ENCODE measurements at regions not wholly inside any gene's neighbourhood (a gene's known extent, or its start where the extent isn't known, plus 50 kb on each side); places are given as distances from the start of the nearest gene placed in this dataset.
"Not testable (repeated sequence)": the region's sequence is repeated elsewhere in the genome, so short reads cannot be mapped to it uniquely, and the experiment has no call there.

DNA sequence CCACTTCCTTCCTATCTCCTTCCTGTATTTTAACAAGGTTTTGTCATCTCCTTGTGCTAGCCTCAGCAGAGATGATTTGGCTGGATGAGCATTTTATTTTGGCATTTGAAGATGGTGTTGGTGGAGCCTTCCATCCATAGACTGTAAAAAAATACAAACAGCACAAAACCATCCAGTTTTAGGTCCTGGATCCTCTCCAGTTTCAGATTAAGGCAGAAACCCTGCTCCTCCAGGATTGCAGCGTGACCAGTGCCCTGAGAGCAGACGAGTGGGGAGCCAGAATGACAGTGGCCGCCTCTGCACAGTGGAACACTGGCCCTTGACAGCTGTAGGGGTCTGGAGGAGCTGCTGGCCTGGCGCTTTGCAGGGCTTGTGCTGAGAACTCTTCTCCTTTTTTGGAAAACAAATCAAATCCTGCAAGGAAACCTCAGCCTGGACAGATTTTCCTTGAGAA, 72.2 kb upstream of the GADD45A start:
- BruUV-seq (replicated peaks): no TSS peak
- CTCF ChIA-PET: interaction anchor here (0.6 kb wide), 1 partner anchor 19 kb away, joined by 3 read pairs; no protein-coding TSS in a partner anchor
- in situ Hi-C loops (cut with HindIII; ENCODE audit: low pct_unique_long_range_greater_than_20kb, low sequenced_read_pairs): no loop called here

DNA sequence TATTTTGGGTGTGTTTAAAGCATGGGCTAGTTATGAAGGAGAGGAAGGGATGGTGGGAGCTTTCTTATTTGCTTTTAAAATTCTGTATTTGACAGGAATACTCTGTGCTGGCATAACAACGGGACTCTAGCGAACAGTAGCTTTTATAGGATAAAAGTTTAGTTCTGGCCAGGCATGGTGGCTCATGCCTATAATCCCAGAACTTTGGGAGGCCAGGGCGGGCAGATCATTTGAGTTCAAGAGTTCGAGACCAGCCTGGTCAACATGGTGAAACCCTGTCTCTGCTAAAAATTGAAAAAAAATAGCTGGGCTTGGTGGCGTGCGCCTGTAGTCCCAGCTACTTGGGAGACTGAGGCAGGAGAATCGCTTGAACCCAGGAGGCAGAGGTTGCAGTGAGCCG, 71.5 kb upstream of the GADD45A start:
- DNase-seq (ENCODE audit: low read depth, low spot score); POLR2A ChIA-PET; H3K9me3 ChIP-seq (ENCODE audit: control insufficient read depth, insufficient read depth, low read depth, low read length); in situ Hi-C loops (cut with HindIII; ENCODE audit: low pct_unique_long_range_greater_than_20kb, low sequenced_read_pairs); H3K36me3 ChIP-seq (ENCODE audit: control insufficient read depth, insufficient read depth, low read length); H3K4me3 ChIP-seq (ENCODE audit: low read depth in 2 of 2, low read length in 2 of 2); H3K27me3 ChIP-seq (ENCODE audit: control insufficient read depth, insufficient read depth, low read length); BruUV-seq (replicated peaks); ATAC-seq; intact Hi-C loops (cut with micrococcal nuclease; ENCODE audit: unreplicated experiment): not testable (repeated sequence)
- H3K27ac ChIP-seq (ENCODE audit: low read length): peak overlapping the region; percentile 69; the same call in 1 of the 2 replicates
- CTCF ChIA-PET: interaction anchor here (0.6 kb wide), 1 partner anchor 19 kb away, joined by 3 read pairs; no protein-coding TSS in a partner anchor
- peaks cover 20% of the 10 kb centered on the region for H3K4me1 ChIP-seq (ENCODE audit: control insufficient read depth, insufficient read depth, low read length)

More for the DNA sequence above, 72.2 kb upstream of the GADD45A start:
- Histone ChIP-seq H3K9me3 (ENCODE audit: control insufficient read depth, insufficient read depth, low read depth, low read length) (no peaks in the 10 kb centered on the region), H3K4me1 (ENCODE audit: control insufficient read depth, insufficient read depth, low read length) (peaks cover 13% of the 10 kb centered on the region), H3K36me3 (ENCODE audit: control insufficient read depth, insufficient read depth, low read length) (no peaks in the 10 kb centered on the region), H3K4me3 (ENCODE audit: low read depth in 2 of 2, low read length in 2 of 2) (no peak overlapping the region), H3K27me3 (ENCODE audit: control insufficient read depth, insufficient read depth, low read length) (no peaks in the 10 kb centered on the region), H3K27ac (ENCODE audit: low read length) (peak overlapping the region; percentile 69; the same call in 1 of the 2 replicates)
- DNase-seq (ENCODE audit: low read depth, low spot score) (no peak), ATAC-seq (no peak)
- intact Hi-C loops (cut with micrococcal nuclease; ENCODE audit: unreplicated experiment): no loop called here
- POLR2A ChIA-PET: no interaction called here
- TF ChIP-seq POLR2AphosphoS5 (IDR thresholded peaks at IDR 0.05; ENCODE audit: low read depth, low read length): no peak
- no peak for TF ChIP-seq SIN3A (IDR thresholded peaks at IDR 0.05; ENCODE audit: borderline replicate concordance, insufficient read depth, low read depth, low read length)
- no peak for TF ChIP-seq TCF7L2 (IDR thresholded peaks at IDR 0.05; ENCODE audit: low read depth, low read length)
- TF ChIP-seq, protein P1, sequence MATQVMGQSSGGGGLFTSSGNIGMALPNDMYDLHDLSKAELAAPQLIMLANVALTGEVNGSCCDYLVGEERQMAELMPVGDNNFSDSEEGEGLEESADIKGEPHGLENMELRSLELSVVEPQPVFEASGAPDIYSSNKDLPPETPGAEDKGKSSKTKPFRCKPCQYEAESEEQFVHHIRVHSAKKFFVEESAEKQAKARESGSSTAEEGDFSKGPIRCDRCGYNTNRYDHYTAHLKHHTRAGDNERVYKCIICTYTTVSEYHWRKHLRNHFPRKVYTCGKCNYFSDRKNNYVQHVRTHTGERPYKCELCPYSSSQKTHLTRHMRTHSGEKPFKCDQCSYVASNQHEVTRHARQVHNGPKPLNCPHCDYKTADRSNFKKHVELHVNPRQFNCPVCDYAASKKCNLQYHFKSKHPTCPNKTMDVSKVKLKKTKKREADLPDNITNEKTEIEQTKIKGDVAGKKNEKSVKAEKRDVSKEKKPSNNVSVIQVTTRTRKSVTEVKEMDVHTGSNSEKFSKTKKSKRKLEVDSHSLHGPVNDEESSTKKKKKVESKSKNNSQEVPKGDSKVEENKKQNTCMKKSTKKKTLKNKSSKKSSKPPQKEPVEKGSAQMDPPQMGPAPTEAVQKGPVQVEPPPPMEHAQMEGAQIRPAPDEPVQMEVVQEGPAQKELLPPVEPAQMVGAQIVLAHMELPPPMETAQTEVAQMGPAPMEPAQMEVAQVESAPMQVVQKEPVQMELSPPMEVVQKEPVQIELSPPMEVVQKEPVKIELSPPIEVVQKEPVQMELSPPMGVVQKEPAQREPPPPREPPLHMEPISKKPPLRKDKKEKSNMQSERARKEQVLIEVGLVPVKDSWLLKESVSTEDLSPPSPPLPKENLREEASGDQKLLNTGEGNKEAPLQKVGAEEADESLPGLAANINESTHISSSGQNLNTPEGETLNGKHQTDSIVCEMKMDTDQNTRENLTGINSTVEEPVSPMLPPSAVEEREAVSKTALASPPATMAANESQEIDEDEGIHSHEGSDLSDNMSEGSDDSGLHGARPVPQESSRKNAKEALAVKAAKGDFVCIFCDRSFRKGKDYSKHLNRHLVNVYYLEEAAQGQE (IDR thresholded peaks at IDR 0.05; ENCODE audit: insufficient read depth in 1 of 2, low read depth in 2 of 2, low read length in 1 of 2): no peak
- TF ChIP-seq, protein P2, sequence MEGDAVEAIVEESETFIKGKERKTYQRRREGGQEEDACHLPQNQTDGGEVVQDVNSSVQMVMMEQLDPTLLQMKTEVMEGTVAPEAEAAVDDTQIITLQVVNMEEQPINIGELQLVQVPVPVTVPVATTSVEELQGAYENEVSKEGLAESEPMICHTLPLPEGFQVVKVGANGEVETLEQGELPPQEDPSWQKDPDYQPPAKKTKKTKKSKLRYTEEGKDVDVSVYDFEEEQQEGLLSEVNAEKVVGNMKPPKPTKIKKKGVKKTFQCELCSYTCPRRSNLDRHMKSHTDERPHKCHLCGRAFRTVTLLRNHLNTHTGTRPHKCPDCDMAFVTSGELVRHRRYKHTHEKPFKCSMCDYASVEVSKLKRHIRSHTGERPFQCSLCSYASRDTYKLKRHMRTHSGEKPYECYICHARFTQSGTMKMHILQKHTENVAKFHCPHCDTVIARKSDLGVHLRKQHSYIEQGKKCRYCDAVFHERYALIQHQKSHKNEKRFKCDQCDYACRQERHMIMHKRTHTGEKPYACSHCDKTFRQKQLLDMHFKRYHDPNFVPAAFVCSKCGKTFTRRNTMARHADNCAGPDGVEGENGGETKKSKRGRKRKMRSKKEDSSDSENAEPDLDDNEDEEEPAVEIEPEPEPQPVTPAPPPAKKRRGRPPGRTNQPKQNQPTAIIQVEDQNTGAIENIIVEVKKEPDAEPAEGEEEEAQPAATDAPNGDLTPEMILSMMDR (IDR thresholded peaks at IDR 0.05): no peak

DNA sequence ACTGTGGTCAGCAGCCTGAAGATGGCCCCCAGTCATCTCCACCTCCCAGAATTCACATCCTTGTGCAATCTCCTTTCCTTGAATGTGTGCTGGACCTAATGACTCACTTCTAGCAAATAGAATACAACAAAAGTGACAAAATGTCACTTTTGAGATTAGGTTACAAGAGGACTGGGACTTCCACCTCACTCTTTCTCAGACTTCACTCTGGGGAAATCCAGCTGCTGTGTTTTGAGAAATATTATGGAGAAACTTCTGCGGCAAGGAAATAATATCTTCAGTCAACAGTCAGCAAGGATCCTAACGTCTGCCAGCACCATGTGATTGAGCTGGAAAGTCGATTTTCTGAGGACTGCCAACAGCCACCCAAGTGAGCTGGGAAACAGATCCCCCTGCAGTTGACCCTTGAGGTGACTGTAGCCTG, 70.5 kb upstream of the GADD45A start:
- no peaks in the 10 kb centered on the region for H3K27me3 ChIP-seq (ENCODE audit: control insufficient read depth, insufficient read depth, low read length)
- intact Hi-C loops (cut with micrococcal nuclease; ENCODE audit: unreplicated experiment) (no loop called here), in situ Hi-C loops (cut with HindIII; ENCODE audit: low pct_unique_long_range_greater_than_20kb, low sequenced_read_pairs) (no loop called here)
- H3K4me3 ChIP-seq (ENCODE audit: low read depth in 2 of 2, low read length in 2 of 2): no peak overlapping the region
- DNase-seq (ENCODE audit: low read depth, low spot score) (no peak), ATAC-seq (no peak)
- POLR2A ChIA-PET: no interaction called here
- H3K36me3 ChIP-seq (ENCODE audit: control insufficient read depth, insufficient read depth, low read length): no peaks in the 10 kb centered on the region
- no TSS peak for BruUV-seq (replicated peaks)
- H3K9me3 ChIP-seq (ENCODE audit: control insufficient read depth, insufficient read depth, low read depth, low read length): no peaks in the 10 kb centered on the region
- H3K4me1 ChIP-seq (ENCODE audit: control insufficient read depth, insufficient read depth, low read length): peaks cover 30% of the 10 kb centered on the region
- H3K27ac ChIP-seq (ENCODE audit: low read length): peak overlapping the region; percentile 73
- CTCF ChIA-PET: interaction anchor here (0.5 kb wide), 1 partner anchor 32 kb away, joined by 3 read pairs; no protein-coding TSS in a partner anchor
- TF ChIP-seq, protein P2 (IDR thresholded peaks at IDR 0.05): no peak
- TF ChIP-seq POLR2AphosphoS5 (IDR thresholded peaks at IDR 0.05; ENCODE audit: low read depth, low read length) (no peak), TCF7L2 (IDR thresholded peaks at IDR 0.05; ENCODE audit: low read depth, low read length) (no peak), SIN3A (IDR thresholded peaks at IDR 0.05; ENCODE audit: borderline replicate concordance, insufficient read depth, low read depth, low read length) (no peak)
- TF ChIP-seq, protein P1 (IDR thresholded peaks at IDR 0.05; ENCODE audit: insufficient read depth in 1 of 2, low read depth in 2 of 2, low read length in 1 of 2): no peak
